ENCODE measurements at regions not wholly inside any gene's neighbourhood (a gene's known extent, or its start where the extent isn't known, plus 50 kb on each side); places are given as distances from the start of the nearest gene placed in this dataset.
"Not testable (repeated sequence)": the region's sequence is repeated elsewhere in the genome, so short reads cannot be mapped to it uniquely, and the experiment has no call there.

DNA sequence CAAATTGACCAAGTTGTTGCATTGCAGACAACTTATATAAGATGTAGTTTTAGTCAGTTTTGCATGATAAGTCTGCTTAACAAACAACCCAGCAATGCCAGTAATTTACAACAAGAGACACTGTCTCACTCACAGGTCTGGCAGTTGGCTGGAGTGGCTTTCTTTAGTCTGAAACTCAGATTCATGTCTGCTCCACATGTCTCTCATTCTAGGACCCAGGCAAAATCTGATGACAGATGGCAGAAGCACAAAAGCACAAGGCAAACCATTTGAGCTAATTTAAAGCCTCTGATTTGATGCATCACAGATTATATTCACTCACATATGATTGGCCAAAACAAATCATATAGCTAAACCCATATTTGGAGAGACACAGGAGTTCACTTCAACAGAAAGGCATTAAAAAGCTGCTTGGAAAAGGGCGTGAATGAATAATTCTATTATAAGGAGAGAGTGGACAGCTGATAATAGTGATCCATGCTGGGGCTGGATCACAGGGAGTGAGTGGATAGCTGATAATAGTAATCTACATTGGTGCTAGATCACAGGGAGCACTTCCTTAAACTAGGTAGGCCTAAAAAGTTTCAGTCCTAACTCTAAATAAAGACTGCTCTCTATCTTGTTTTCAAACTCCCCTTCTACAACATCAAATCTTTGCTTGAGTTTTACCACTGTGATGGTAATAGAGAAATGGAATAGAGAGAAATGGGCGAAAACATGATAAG is 593.2 kb upstream of the ZNF804A start:
- intact Hi-C loops (cut with DNase I): loop anchor here in 1 of 2 donors (10.0 kb wide), 1 partner anchor 690 kb away; no protein-coding TSS in a partner anchor
- no peak for DNase-seq (ENCODE audit: low spot score)

- intact Hi-C loops (cut with DNase I): loop anchor here in 1 of 2 donors (10.0 kb wide), 1 partner anchor 692 kb away; no protein-coding TSS in a partner anchor
- DNase-seq (ENCODE audit: low spot score): no peak
Observed at GRCh38 chr2:184006998-184007397, 591.3 kb upstream of the ZNF804A start.

DNA sequence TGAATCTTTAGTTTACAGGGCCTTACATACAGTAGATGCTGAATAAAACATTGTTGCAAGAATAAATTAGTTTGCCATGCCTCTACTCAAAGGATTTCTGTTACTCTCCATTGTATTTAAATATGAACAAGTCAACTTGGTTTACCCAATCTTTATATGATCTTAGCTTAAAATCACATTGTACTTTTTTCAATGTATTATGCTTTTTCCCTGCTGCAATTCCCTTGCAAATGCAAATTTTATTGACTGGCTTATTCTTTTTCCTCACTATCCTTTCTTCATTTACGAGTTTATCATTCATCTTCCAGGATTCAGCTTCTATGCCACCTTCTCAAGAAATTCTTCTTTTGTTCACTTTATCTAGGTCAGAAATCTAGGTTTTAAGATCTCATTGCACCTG is 571.4 kb upstream of the ZNF804A start:
- intact Hi-C loops (cut with DNase I): no loop called here

DNA sequence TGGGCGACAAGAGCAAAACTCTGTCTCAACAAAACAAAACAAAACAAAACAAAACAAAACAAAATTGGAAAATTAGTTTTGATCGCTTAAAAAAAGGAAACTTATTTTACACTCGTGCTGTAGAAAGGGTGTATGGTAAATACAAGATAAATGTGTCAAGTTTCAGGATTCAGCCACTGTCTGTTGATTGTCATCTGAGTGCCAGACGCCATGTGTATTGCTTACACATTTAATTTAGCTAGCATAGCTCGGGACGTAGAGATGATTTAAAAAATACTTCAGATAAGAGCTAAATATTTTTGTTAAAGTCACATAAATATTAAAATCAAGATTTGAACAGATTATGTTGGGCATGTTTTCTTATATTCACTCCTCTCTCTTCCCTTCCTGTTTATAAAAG is 568.1 kb upstream of the ZNF804A start:
- DNase-seq (ENCODE audit: low spot score): no peak
- intact Hi-C loops (cut with DNase I): no loop called here

More for the DNA sequence above, 571.4 kb upstream of the ZNF804A start:
- DNase-seq (ENCODE audit: low spot score): no peak

DNA sequence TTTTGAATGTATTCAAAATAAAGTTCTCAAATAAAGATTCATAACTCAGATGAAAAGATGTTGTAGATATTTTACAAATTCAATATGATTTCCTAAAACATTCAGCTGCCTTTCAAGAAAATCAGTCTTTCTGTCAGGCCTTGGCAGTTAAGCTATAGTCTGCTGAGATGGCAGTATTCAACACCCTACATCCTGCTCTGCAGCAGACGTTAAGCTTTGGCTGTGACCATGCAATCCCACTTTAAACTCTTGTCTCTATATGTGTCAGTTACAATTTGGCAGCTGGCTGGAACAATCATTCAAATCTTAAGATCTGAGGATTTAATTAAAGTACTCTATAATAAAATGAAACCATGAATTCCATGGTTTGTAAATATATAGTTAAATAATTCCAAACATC is 567.3 kb upstream of the ZNF804A start:
- intact Hi-C loops (cut with DNase I): no loop called here

DNA sequence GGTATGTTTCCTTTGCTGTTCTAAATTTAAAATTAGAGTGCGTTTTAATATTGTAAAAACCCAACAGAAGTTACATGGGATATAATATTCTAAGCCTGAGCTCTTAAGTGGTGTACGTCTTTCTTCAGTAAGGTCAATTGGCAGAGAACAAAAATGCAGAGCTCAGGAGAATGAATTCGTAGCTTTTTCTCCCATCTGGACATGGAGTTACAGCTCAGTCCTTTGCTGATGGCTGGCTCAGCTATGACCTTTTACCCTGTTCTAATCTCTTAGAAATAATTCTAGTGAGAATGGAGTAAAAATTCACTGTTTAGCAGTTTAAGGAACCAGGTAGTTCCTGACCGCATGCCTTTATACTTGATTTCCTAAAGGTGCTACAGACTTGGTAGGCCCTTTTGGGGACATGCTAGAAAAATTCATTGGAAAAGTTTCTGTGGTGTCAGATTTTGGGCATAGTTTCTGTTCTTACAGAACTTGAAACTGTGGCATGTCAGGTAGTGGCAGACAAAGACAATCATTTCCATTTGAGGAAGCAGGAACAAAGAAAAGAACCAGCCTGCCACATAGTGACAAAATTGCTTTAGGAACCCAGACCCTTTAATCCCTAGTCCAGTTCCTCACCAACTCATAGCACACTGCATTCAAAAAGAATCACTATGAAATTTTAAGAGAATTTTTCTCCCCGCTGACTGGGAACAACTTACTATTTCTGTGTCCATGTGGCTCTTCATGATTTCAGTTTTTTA is 566.8 kb upstream of the ZNF804A start:
- DNase-seq (ENCODE audit: low spot score): no peak
- intact Hi-C loops (cut with DNase I): no loop called here

More for the DNA sequence above, 567.3 kb upstream of the ZNF804A start:
- DNase-seq (ENCODE audit: low spot score): no peak

- no peak for DNase-seq (ENCODE audit: low spot score)
- intact Hi-C loops (cut with DNase I): no loop called here
Observed at GRCh38 chr2:184032983-184033382, 565.3 kb upstream of the ZNF804A start.

- DNase-seq (ENCODE audit: low spot score): no peak
- intact Hi-C loops (cut with DNase I): no loop called here
Observed at GRCh38 chr2:184037273-184037672, 561.1 kb upstream of the ZNF804A start.

DNA sequence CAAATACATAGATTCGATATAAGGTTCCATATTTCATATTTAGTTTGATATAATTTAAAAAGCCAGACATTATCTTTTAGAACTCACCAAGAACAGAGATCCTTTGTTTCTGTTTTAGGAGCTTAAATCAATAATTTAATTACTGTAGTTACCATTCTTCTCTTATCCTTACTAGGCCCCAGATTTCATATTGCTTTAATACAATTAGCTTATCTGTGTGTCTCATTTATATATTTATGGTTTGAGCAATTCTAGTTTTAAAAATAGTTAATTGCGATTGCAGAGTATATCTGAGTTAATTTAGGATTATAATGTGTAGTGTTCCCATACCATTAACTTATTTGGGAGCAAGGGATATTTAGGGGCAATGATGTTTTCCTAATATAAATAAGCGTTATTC is 558.8 kb upstream of the ZNF804A start:
- DNase-seq (ENCODE audit: low spot score): no peak
- intact Hi-C loops (cut with DNase I): no loop called here

- DNase-seq (ENCODE audit: low spot score): no peak
- intact Hi-C loops (cut with DNase I): no loop called here
Observed at GRCh38 chr2:184040230-184040629, 558.1 kb upstream of the ZNF804A start.

DNA sequence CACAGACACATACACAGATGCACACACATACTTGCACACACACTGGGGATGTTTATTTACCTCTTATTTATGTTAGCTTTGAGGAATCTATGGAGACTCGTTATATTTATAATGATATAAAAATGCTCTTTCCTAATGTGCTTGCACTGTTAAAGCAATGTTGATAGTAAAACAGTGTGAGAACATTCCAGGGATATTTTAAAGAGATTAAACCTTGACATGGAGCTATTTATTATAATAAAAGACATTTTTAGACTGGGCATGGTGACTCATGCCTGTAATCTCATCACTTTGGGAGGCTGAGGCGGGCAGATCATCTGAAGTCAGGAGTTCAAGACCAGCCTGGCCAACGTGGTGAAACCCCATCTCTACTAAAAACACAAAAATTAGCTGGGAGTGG is 557.3 kb upstream of the ZNF804A start:
- intact Hi-C loops (cut with DNase I): no loop called here
- no peak for DNase-seq (ENCODE audit: low spot score)

GRCh38 chr2:184041777-184042176 is 556.6 kb upstream of the ZNF804A start:
- DNase-seq (ENCODE audit: low spot score): no peak
- intact Hi-C loops (cut with DNase I): no loop called here

GRCh38 chr2:184047536-184047935 is 550.8 kb upstream of the ZNF804A start:
- DNase-seq (ENCODE audit: low spot score): no peak
- intact Hi-C loops (cut with DNase I): no loop called here

DNA sequence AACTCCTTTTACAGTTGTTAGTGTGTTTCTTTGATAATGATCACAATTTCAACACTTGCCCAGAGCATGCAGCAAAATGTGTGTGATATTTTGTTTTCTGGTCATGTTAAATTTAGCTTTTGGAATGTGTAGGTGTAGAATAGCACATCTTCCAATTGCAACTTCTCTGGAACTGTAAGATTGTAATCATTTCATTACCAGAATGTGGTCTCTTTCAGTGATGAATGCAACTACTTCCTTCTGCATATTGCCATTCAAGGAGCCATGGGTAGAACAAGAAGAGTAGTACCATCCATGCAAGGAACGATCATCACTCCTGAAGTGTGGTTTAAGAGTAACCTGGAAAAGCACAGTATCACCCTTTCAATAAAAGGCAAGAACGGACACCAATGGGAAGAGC is 548.8 kb upstream of the ZNF804A start:
- no peak for DNase-seq (ENCODE audit: low spot score)
- intact Hi-C loops (cut with DNase I): no loop called here

DNA sequence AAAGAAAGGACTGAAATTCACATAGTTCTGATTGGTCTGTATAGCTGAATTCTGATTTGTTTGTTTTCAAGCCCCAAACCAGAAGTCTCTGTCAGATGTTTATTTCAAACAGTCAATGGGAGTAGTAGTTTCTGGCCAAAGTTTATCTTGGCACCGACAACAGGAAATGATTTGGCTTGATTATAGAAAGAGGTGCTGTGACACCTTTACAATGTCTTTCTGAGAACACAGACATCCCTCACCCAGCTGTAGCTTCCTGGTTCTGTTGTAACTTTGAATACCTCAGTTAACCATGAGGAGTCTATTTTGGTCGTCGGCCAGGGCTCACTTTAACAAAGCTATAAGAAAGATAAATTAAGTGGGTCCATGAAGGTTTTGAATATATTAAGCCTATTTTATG is 545.0 kb upstream of the ZNF804A start:
- DNase-seq (ENCODE audit: low spot score): no peak
- intact Hi-C loops (cut with DNase I): no loop called here

- DNase-seq (ENCODE audit: low spot score); intact Hi-C loops (cut with DNase I): not testable (repeated sequence)
Observed at GRCh38 chr2:184054419-184054818, 543.9 kb upstream of the ZNF804A start.

- intact Hi-C loops (cut with DNase I): no loop called here
- no peak for DNase-seq (ENCODE audit: low spot score)
Observed at GRCh38 chr2:184057910-184058309, 540.4 kb upstream of the ZNF804A start.

DNA sequence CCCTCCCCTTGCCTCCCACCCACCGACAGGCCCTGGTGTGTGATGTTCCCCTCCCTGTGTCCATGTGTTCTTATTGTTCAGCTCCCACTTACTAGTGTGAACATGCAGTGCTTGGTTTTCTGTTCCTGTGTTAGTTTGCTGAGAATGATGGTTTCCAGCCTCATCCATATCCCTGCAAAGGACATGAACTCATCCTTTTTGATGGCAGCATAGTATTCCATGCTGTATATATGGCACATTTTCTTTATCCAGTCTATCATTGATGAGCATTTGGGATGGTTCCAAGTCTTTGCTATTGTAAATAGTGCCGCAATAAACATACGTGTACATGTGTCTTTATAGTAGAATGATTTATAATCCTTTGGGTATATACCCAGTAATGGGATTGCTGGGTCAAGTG is 538.1 kb upstream of the ZNF804A start:
- DNase-seq (ENCODE audit: low spot score); intact Hi-C loops (cut with DNase I): not testable (repeated sequence)

DNA sequence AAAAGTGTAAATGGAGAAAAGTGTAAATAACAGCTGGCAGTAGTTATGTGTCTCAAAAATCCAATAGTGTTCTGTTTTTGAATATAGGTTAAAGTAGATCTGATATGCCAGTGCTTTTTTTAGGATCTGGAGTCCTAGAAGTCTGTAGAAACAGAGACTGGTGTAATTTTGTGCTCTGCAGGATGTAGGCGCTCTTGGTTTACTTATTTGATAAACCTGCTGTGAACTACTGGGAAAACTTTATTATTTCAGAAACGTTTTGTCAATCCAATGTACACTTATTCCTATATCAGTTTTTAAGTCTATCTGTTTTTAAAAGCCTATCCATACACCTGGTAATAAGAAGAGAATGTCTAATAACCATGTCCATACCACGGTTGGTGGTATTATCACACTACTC is 530.8 kb upstream of the ZNF804A start:
- no peak for DNase-seq (ENCODE audit: low spot score)
- intact Hi-C loops (cut with DNase I): no loop called here

DNA sequence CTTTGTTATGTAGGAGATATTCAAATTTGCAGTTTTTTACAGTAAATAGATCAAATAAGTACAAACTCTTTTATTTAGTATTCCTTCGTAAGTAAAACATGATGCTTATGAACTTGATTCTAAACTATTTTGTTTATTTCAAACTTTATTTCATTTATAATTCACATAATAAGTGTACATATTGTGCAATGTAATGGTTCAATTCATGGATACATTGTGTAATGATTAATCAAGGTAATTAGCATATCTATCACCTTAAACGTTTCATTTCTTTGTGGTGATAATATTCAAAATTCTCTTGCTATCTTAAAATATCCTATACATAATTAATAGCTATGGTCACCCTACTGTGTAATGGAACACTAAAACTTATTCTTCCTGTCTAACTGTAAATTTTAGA is 525.9 kb upstream of the ZNF804A start:
- intact Hi-C loops (cut with DNase I): no loop called here
- DNase-seq (ENCODE audit: low spot score): no peak

- intact Hi-C loops (cut with DNase I): no loop called here
- DNase-seq (ENCODE audit: low spot score): no peak
Observed at GRCh38 chr2:184078496-184078895, 519.8 kb upstream of the ZNF804A start.
